CD4-positive, alpha-beta T cell (primary cell): ENCODE measurements at regions not wholly inside any gene's neighbourhood (a gene's known extent, or its start where the extent isn't known, plus 50 kb on each side); places are given as distances from the start of the nearest gene placed in this dataset.

Experiments
- ATAC-seq: fragments of 200-7000 bp; cut with Tn5 transposase; one replicate; pipeline ENCODE4 v1.10.0; 2022; ENCODE audit warnings: mild to moderate bottlenecking; ENCODE audit not compliant: poor library complexity
- CTCF ChIA-PET: fragments of 350-600 bp; sonication (Branson Sonifier 250); formaldehyde crosslinking; loops from one replicate; lab custom pipeline; 2021; ENCODE audit warnings: antibody characterized with exemption, inconsistent platforms; lab: Charles Lee
- POLR2A ChIA-PET: fragments of 350-600 bp; sonication (Branson Sonifier 250); formaldehyde crosslinking; loops from one replicate; lab custom pipeline; 2021; ENCODE audit warnings: antibody characterized with exemption, inconsistent platforms; lab: Charles Lee
- DNase-seq, 14 experiments: peaks; one replicate each; pipeline ENCODE4 v3.0.0-alpha.2; 2013 to 2020; ENCODE audit warnings: mixed read lengths in 2 of 14
- H3K27ac ChIP-seq, 2 donors: one replicate each; pipeline versions ENCODE4 v1.5.1 to v1.7.0; 2013; ENCODE audit warnings: low read length in 2 of 2, low read depth in 1 of 2, mild to moderate bottlenecking in 1 of 2
- H3K27me3 ChIP-seq, 2 experiments: 1 replicate in 1 of 2; 2 replicates in 1 of 2; pipeline versions ENCODE4 v1.6.1 to v1.7.0; 2013; ENCODE audit warnings: low read length in 2 of 2, control low read depth in 1 of 2, mild to moderate bottlenecking in 1 of 2, moderate library complexity in 1 of 2; ENCODE audit not compliant: insufficient read depth in 2 of 2, control insufficient read depth in 1 of 2
- H3K36me3 ChIP-seq: one replicate; pipeline ENCODE4 v1.6.1; 2013; ENCODE audit warnings: low read length, control low read depth; ENCODE audit not compliant: insufficient read depth
- H3K4me1 ChIP-seq: one replicate; pipeline ENCODE4 v1.6.1; 2013; ENCODE audit warnings: low read length, control low read depth; ENCODE audit not compliant: insufficient read depth
- H3K4me3 ChIP-seq: one replicate; pipeline ENCODE4 v1.5.1; 2013; ENCODE audit warnings: mild to moderate bottlenecking, low read length, moderate library complexity
- H3K9me3 ChIP-seq, 2 experiments: 1 replicate in 1 of 2; 2 replicates in 1 of 2; pipeline versions ENCODE4 v1.6.1 to v1.7.0; 2013; ENCODE audit warnings: low read length in 2 of 2, mild to moderate bottlenecking in 2 of 2, control low read depth in 1 of 2, moderate library complexity in 1 of 2; ENCODE audit not compliant: control insufficient read depth in 1 of 2, insufficient read depth in 1 of 2
- H3K27ac Mint-ChIP-seq: one replicate; pipeline ENCODE4 v1.8.0; 2020; ENCODE audit warnings: mixed read lengths
- H3K27me3 Mint-ChIP-seq: one replicate; pipeline ENCODE4 v1.8.0; 2021; ENCODE audit warnings: mixed read lengths
- H3K36me3 Mint-ChIP-seq: one replicate; pipeline ENCODE4 v1.8.0; 2021; ENCODE audit warnings: low read depth, mixed read lengths
- H3K4me1 Mint-ChIP-seq: one replicate; pipeline ENCODE4 v1.8.0; 2021; ENCODE audit warnings: low read depth, mixed read lengths
- H3K4me3 Mint-ChIP-seq: one replicate; pipeline ENCODE4 v1.8.0; 2020; ENCODE audit warnings: mild to moderate bottlenecking, mixed read lengths
- H3K9me3 Mint-ChIP-seq: one replicate; pipeline ENCODE4 v1.8.0; 2020; ENCODE audit warnings: mixed read lengths
- intact Hi-C, 2 experiments: fragments of 100-400 bp; cut with DNase I in 1 of 2; cut with micrococcal nuclease in 1 of 2; formaldehyde crosslinking; loops; one replicate each; pipeline versions ENCODE4 v1.15.1 to v1.9.0; 2023 to 2025; cut with DNase I, micrococcal nuclease
- TF ChIP-seq, protein P1 (sequence below): fragments of 200-600 bp; IDR thresholded peaks from one replicate; pipeline ENCODE4 v1.8.0; 2022; ENCODE audit warnings: antibody characterized with exemption, mild to moderate bottlenecking

DNA sequence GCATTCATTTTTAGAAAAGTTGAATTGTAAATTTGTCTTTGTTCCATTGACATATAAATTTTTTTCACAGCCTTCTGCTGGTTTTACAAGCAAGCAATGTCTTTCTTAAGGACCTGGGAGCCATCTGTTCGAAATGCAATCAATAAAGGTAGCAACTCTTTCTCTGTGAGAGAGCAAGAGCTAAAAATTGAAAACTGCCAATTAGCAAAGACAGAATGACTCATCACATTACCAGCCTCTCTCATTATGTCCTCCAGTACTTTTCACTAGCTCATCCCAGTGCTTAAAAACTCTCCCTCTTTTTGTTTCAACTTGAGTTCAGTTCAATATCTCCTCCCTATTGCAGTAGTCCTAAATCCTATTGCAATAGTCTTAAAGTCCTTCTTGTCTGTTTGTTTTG is 760.7 kb upstream of the SLITRK6 start:
- intact Hi-C loops = no loop called here
- no peak overlapping the region for H3K4me3 ChIP-seq
- DNase-seq (no peak), ATAC-seq (no peak)
- peaks cover 3 to 4% of the 10 kb centered on the region in 2 experiments for H3K9me3 ChIP-seq
- ChIA-PET POLR2A (no interaction called here), CTCF (no interaction called here)
- no peak overlapping the region for H3K27ac Mint-ChIP-seq
- no peaks in the 10 kb centered on the region for H3K27me3 Mint-ChIP-seq
- TF ChIP-seq, protein P1, sequence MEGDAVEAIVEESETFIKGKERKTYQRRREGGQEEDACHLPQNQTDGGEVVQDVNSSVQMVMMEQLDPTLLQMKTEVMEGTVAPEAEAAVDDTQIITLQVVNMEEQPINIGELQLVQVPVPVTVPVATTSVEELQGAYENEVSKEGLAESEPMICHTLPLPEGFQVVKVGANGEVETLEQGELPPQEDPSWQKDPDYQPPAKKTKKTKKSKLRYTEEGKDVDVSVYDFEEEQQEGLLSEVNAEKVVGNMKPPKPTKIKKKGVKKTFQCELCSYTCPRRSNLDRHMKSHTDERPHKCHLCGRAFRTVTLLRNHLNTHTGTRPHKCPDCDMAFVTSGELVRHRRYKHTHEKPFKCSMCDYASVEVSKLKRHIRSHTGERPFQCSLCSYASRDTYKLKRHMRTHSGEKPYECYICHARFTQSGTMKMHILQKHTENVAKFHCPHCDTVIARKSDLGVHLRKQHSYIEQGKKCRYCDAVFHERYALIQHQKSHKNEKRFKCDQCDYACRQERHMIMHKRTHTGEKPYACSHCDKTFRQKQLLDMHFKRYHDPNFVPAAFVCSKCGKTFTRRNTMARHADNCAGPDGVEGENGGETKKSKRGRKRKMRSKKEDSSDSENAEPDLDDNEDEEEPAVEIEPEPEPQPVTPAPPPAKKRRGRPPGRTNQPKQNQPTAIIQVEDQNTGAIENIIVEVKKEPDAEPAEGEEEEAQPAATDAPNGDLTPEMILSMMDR = no peak
- no peaks in the 10 kb centered on the region for H3K27me3 ChIP-seq
- H3K9me3 Mint-ChIP-seq = peaks cover 10% of the 10 kb centered on the region
- no peaks in the 10 kb centered on the region for H3K36me3 ChIP-seq
- H3K4me1 Mint-ChIP-seq = no peaks in the 10 kb centered on the region
- H3K4me1 ChIP-seq = no peaks in the 10 kb centered on the region
- no peak overlapping the region for H3K27ac ChIP-seq
- H3K4me3 Mint-ChIP-seq = no peak overlapping the region
- no peaks in the 10 kb centered on the region for H3K36me3 Mint-ChIP-seq

DNA sequence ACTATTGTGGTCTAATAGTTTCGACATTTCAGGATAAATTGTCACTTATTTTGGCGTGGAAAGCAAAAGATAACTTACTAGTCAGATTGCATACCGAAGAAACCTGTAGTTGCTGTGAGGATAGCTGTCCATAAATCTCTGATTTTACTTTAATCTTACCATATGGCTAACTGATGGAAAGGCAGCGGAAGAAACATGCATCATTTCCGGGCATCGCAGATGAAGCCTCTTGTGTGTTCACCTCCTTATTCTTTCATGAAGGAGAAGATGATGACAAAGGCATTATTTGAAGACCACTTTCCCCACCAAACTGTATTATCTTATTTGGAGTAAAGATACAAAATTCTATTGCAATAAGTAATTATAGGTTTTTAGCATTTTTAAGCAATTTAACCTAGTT is 763.6 kb upstream of the SLITRK6 start:
- Mint-ChIP-seq H3K27me3 (no peaks in the 10 kb centered on the region), H3K4me1 (no peaks in the 10 kb centered on the region), H3K9me3 (peaks cover 7% of the 10 kb centered on the region), H3K36me3 (no peaks in the 10 kb centered on the region), H3K4me3 (no peak overlapping the region), H3K27ac (no peak overlapping the region)
- no peak for DNase-seq
- no peaks in the 10 kb centered on the region for H3K36me3 ChIP-seq
- H3K9me3 ChIP-seq = peaks cover 3 to 4% of the 10 kb centered on the region in 2 experiments
- no peak for ATAC-seq
- POLR2A ChIA-PET = no interaction called here
- intact Hi-C loops = no loop called here
- H3K27ac ChIP-seq = no peak overlapping the region
- no peaks in the 10 kb centered on the region for H3K27me3 ChIP-seq
- TF ChIP-seq, protein P1 = no peak
- no peak overlapping the region for H3K4me3 ChIP-seq
- no peaks in the 10 kb centered on the region for H3K4me1 ChIP-seq
- CTCF ChIA-PET = no interaction called here

DNA sequence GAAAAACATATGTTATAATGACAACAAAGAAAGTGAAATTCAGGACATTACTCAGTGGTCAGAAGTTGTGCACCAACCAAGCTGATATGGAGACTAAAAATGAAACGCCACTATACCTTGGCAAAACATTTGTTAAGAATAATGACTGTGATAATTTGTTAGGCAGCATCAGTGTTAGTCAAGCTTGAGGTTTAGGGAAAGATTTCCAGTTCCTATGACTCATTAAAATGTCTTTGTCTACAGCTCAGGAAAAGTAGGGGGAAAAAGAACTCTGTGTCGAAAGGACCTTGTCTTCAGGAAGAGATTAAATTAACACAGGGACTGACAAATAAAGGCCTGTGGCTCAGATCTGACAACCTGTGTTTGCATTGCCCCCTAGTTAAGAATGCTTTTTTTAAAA is 764.1 kb upstream of the SLITRK6 start:
- Mint-ChIP-seq H3K9me3 (peaks cover 7% of the 10 kb centered on the region), H3K27ac (no peak overlapping the region), H3K4me3 (no peak overlapping the region), H3K27me3 (no peaks in the 10 kb centered on the region), H3K36me3 (no peaks in the 10 kb centered on the region), H3K4me1 (no peaks in the 10 kb centered on the region)
- H3K9me3 ChIP-seq = peaks cover 3 to 4% of the 10 kb centered on the region in 2 experiments
- ChIA-PET POLR2A (no interaction called here), CTCF (no interaction called here)
- H3K36me3 ChIP-seq = no peaks in the 10 kb centered on the region
- no peaks in the 10 kb centered on the region for H3K27me3 ChIP-seq
- ATAC-seq = no peak
- H3K4me1 ChIP-seq = no peaks in the 10 kb centered on the region
- no peak overlapping the region for H3K27ac ChIP-seq
- DNase-seq = no peak
- no peak overlapping the region for H3K4me3 ChIP-seq
- TF ChIP-seq, protein P1 = no peak
- intact Hi-C loops = no loop called here
